IMR-90 (cell line): ENCODE measurements at regions not wholly inside any gene's neighbourhood (a gene's known extent, or its start where the extent isn't known, plus 50 kb on each side); places are given as distances from the start of the nearest gene placed in this dataset.

Source experiments
- ATAC-seq: fragments of 200-7000 bp; cut with Tn5 transposase; 2 replicates; pipeline ENCODE4 v1.9.1; 2020; ENCODE audit warnings: low read depth, mild to moderate bottlenecking, moderate library complexity
- BruUV-seq: library from RNA; stranded (reverse); fragments of 400-500 nt; replicated peaks from 2 replicates; lab custom pipeline; 2021; lab: Mats Ljungman, UMichigan
- CTCF ChIA-PET: fragments of 300-600 bp; formaldehyde crosslinking; extraction: SDS; loops from one replicate; lab custom pipeline; 2021; ENCODE audit warnings: antibody characterized with exemption; lab: Yijun Ruan, JAX
- POLR2A ChIA-PET: fragments of 300-600 bp; sonication (Branson Sonifier 250); formaldehyde crosslinking; loops from one replicate; lab custom pipeline; 2022; ENCODE audit warnings: antibody characterized with exemption; ENCODE audit not compliant: unreplicated experiment; lab: Charles Lee
- DNase-seq: peaks from one replicate; pipeline ENCODE4 v3.0.0; 2013
- H2AFZ ChIP-seq: replicated peaks from 2 replicates; pipeline ENCODE3; 2013; ENCODE audit warnings: low read length, mild to moderate bottlenecking; ENCODE audit not compliant: poor library complexity
- H2AK5ac ChIP-seq: 2 replicates; pipeline ENCODE4 v1.6.1; 2013; ENCODE audit warnings: low read depth, low read length, inconsistent platforms
- H2AK9ac ChIP-seq: replicated peaks from 2 replicates; pipeline ENCODE3; 2013; ENCODE audit warnings: mild to moderate bottlenecking, low read depth, low read length, moderate library complexity; ENCODE audit not compliant: poor library complexity
- H2BK120ac ChIP-seq: 2 replicates; pipeline ENCODE4 v1.6.1; 2013; ENCODE audit warnings: low read depth, low read length, inconsistent platforms
- H2BK15ac ChIP-seq: 3 replicates; pipeline ENCODE4 v1.6.1; 2013; ENCODE audit warnings: low read depth, low read length, inconsistent platforms
- H2BK20ac ChIP-seq: 2 replicates; pipeline ENCODE4 v1.6.1; 2013; ENCODE audit warnings: low read depth, mild to moderate bottlenecking, inconsistent platforms, low read length, moderate library complexity
- H2BK5ac ChIP-seq: 2 replicates; pipeline ENCODE4 v1.6.1; 2013; ENCODE audit warnings: mild to moderate bottlenecking, low read depth, low read length, inconsistent platforms; ENCODE audit not compliant: poor library complexity, severe bottlenecking
- H3K14ac ChIP-seq: replicated peaks from 2 replicates; pipeline ENCODE4 v1.6.1; 2013; ENCODE audit warnings: low read depth, low read length, inconsistent platforms
- H3K18ac ChIP-seq: 2 replicates; pipeline ENCODE4 v1.6.1; 2013; ENCODE audit warnings: low read depth, low read length, control low read depth
- H3K23ac ChIP-seq: 2 replicates; pipeline ENCODE4 v1.6.1; 2013; ENCODE audit warnings: low read depth, low read length, inconsistent platforms
- H3K27ac ChIP-seq: 2 replicates; pipeline ENCODE4 v1.5.1; 2013; ENCODE audit warnings: mild to moderate bottlenecking, control low read depth, low read length; ENCODE audit not compliant: insufficient read depth
- H3K27me3 ChIP-seq: 2 replicates; pipeline ENCODE4 v1.6.1; 2013; ENCODE audit warnings: low read length; ENCODE audit not compliant: control insufficient read depth, insufficient read depth
- H3K36me3 ChIP-seq: 2 replicates; pipeline ENCODE4 v1.6.1; 2013; ENCODE audit warnings: low read length, mixed read lengths; ENCODE audit not compliant: control insufficient read depth, insufficient read depth
- H3K4ac ChIP-seq: 2 replicates; pipeline ENCODE4 v1.6.1; 2013; ENCODE audit warnings: low read depth, low read length, inconsistent platforms
- H3K4me1 ChIP-seq: 2 replicates; pipeline ENCODE4 v1.6.1; 2013; ENCODE audit warnings: low read length, mixed read lengths; ENCODE audit not compliant: control insufficient read depth, insufficient read depth
- H3K4me2 ChIP-seq: 2 replicates; pipeline ENCODE4 v1.6.1; 2013; ENCODE audit warnings: low read depth, mild to moderate bottlenecking, control low read depth, low read length, moderate library complexity
- H3K4me3 ChIP-seq: 2 replicates; pipeline ENCODE4 v1.5.1; 2013; ENCODE audit warnings: low read depth, mild to moderate bottlenecking, control low read depth, low read length, moderate library complexity; ENCODE audit not compliant: insufficient read depth
- H3K56ac ChIP-seq: 2 replicates; pipeline ENCODE4 v1.6.1; 2013; ENCODE audit warnings: low read length, inconsistent platforms; ENCODE audit not compliant: insufficient read depth; ENCODE audit errors: extremely low read depth
- H3K79me1 ChIP-seq, 2 experiments: 2 replicates each; pipeline ENCODE4 v1.6.1; 2013; ENCODE audit warnings: low read length in 2 of 2, inconsistent platforms in 1 of 2, low read depth in 1 of 2
- H3K9ac ChIP-seq: 2 replicates; pipeline ENCODE4 v1.6.1; 2013; ENCODE audit warnings: low read depth, low read length, control low read depth
- H3K9me1 ChIP-seq: 2 replicates; pipeline ENCODE4 v1.6.1; 2013; ENCODE audit warnings: low read length, inconsistent platforms; ENCODE audit not compliant: insufficient read depth
- H3K9me3 ChIP-seq: 2 replicates; pipeline ENCODE4 v1.6.1; 2013; ENCODE audit warnings: low read length; ENCODE audit not compliant: control insufficient read depth, insufficient read depth
- H4K20me1 ChIP-seq: 2 replicates; pipeline ENCODE4 v1.6.1; 2013; ENCODE audit warnings: low read length, inconsistent platforms; ENCODE audit not compliant: insufficient read depth
- H4K5ac ChIP-seq: 2 replicates; pipeline ENCODE4 v1.6.1; 2013; ENCODE audit warnings: mild to moderate bottlenecking, low read depth, low read length, control low read depth
- H4K8ac ChIP-seq, 2 experiments: 2 replicates each; pipeline ENCODE4 v1.6.1; 2013; ENCODE audit warnings: low read depth in 2 of 2, low read length in 2 of 2, control low read depth in 1 of 2, inconsistent platforms in 1 of 2
- H4K91ac ChIP-seq: 2 replicates; pipeline ENCODE4 v1.6.1; 2013; ENCODE audit warnings: low read depth, low read length, inconsistent platforms; ENCODE audit not compliant: insufficient read depth
- BHLHE40 ChIP-seq: fragments of 150-350 bp; IDR thresholded peaks from 2 replicates; pipeline ENCODE4 v1.6.1; 2016; ENCODE audit warnings: mild to moderate bottlenecking, low read depth, low read length
- MAFK ChIP-seq: IDR thresholded peaks from 2 replicates; pipeline ENCODE4 v1.6.1; 2012; ENCODE audit warnings: low read depth, low read length, improper control_type of control experiment
- WGBS, 2 experiments: methylation state at CpG; one replicate each; pipeline versions ENCODE4 v1.1.5 to v1.1.7; 2013; ENCODE audit warnings: missing lambda C conversion rate in 2 of 2; ENCODE audit not compliant: insufficient read length in 1 of 2; ENCODE audit errors: extremely low coverage in 2 of 2; 5-methylcytosine and 5-hydroxymethylcytosine counted together
- dilution Hi-C: fragments of 300-500 bp; cut with HindIII; formaldehyde crosslinking; loops from one replicate; pipeline ENCODE4 v1.14.3; 2018; ENCODE audit warnings: low sequenced_read_pairs; ENCODE audit not compliant: unreplicated experiment
- in situ Hi-C: fragments of 300-500 bp; cut with MboI; formaldehyde crosslinking; loops from 3 replicates; pipeline ENCODE4 v1.14.3; 2019; ENCODE audit warnings: low sequenced_read_pairs, inconsistent platforms, mixed read lengths
- intact Hi-C: fragments of 100-400 bp; cut with micrococcal nuclease; formaldehyde crosslinking; loops from 2 replicates; pipeline ENCODE4 v1.10.0; 2022

DNA sequence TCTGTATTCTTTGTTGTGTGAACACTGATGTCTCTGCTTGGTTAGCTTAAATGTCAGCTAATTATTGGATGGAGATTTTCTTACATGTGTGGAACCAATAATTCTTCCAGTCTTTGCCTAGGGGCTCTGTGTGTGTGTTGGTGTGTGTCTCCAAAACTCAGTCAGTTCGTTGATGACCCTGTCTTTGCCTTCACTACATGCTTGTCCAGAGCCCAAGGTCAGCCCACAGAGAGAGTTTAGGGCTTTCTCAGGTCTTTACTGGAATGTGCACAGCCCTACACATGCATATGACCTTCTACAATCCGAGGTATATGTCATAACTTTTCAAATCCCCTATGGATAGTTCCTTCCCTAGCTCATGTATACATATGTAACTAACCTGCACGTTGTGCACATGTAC, 74.1 kb upstream of the LDAH start:
- no peak overlapping the region for H3K56ac ChIP-seq
- in situ Hi-C loops (no loop called here), intact Hi-C loops (no loop called here), dilution Hi-C loops (no loop called here)
- no peak overlapping the region for H2BK5ac ChIP-seq
- no TSS peak for BruUV-seq
- H3K4ac ChIP-seq: no peak overlapping the region
- H2AK9ac ChIP-seq: no peak overlapping the region
- H4K20me1 ChIP-seq: no peaks in the 10 kb centered on the region
- CTCF ChIA-PET: interaction anchor here (0.6 kb wide), 1 partner anchor 333 kb away, joined by 6 read pairs; no protein-coding TSS in a partner anchor
- 0% methylated on average over 1 of the region's 3 CpGs; no CpG with 5 or more reads in 1 of the 2 experiments for WGBS, 2 experiments
- POLR2A ChIA-PET: no interaction called here
- H3K9me3 ChIP-seq: no peaks in the 10 kb centered on the region
- DNase-seq: no peak
- no peak overlapping the region for H3K23ac ChIP-seq
- no peak overlapping the region for H3K4me2 ChIP-seq
- peaks cover 1% of the 10 kb centered on the region for H3K27me3 ChIP-seq
- no peaks in the 10 kb centered on the region for H3K4me1 ChIP-seq
- H2AFZ ChIP-seq: no peak overlapping the region
- ATAC-seq: no peak
- no peaks in the 10 kb centered on the region for H3K36me3 ChIP-seq
- no peaks in the 10 kb centered on the region for H3K9me1 ChIP-seq
- no peak overlapping the region for H2BK20ac ChIP-seq
- H4K91ac ChIP-seq: no peak overlapping the region
- H2BK15ac ChIP-seq: no peak overlapping the region
- no peak overlapping the region for H4K8ac ChIP-seq
- H3K14ac ChIP-seq: no peak overlapping the region
- no peak overlapping the region for H3K9ac ChIP-seq
- no peak overlapping the region for H2BK120ac ChIP-seq
- H3K27ac ChIP-seq: no peak overlapping the region
- H3K4me3 ChIP-seq: no peak overlapping the region
- H4K5ac ChIP-seq: no peak overlapping the region
- H3K18ac ChIP-seq: no peak overlapping the region
- TF ChIP-seq BHLHE40 (no peak), MAFK (no peak)
- no peak overlapping the region for H2AK5ac ChIP-seq
- no peaks in the 10 kb centered on the region for H3K79me1 ChIP-seq
